ENCODE measurements at regions not wholly inside any gene's neighbourhood (a gene's known extent, or its start where the extent isn't known, plus 50 kb on each side); places are given as distances from the start of the nearest gene placed in this dataset.

DNA sequence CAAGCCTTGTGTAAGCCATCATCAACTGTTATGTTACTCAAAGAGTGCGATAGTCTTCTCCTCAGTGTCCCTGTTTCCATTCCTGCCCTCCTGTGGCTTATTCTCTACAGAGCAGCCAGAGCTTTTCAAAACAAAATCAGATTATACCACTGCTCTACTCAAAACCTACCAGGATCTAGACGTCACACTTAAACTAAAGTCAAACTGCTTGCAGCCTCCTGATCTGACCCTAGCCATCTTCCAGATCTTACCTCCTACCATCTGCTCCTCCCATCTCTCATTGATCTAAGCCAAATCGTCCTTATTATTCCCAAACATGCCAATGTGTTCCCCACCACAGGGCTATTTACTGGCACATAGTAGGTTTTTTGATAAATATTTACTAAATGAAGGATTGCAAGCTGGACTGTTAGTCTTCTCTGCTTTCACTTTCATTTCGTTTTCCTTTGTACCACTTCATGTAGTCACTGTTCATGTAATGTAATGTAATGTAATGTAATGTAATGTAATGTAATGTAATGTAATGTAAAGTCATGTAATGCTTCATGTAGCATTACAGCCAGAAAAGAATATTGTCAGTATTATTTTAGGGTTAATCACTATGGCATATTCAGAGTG, 116.1 kb downstream of the GPR37 start:
- Histone ChIP-seq H3K9me3 (no peaks in the 10 kb centered on the region), H3K4me3 (ENCODE audit: low read depth, low read length) (no peak overlapping the region), H3K4me1 (no peaks in the 10 kb centered on the region), H3K27me3 (replicated peaks; ENCODE audit: control insufficient read depth, insufficient read depth, low read length) (no peaks in the 10 kb centered on the region), H3K36me3 (ENCODE audit: control insufficient read depth, insufficient read depth, low read length) (no peaks in the 10 kb centered on the region)
- intact Hi-C loops (cut with micrococcal nuclease; ENCODE audit: unreplicated experiment), result no loop called here
- no peaks in the 10 kb centered on the region for H3K4me1 Mint-ChIP-seq (ENCODE audit: low read depth, unreplicated experiment)
- no peaks in the 10 kb centered on the region for H3K9me3 Mint-ChIP-seq (ENCODE audit: unreplicated experiment)
- no peaks in the 10 kb centered on the region for H3K36me3 Mint-ChIP-seq (ENCODE audit: insufficient read depth, unreplicated experiment)
- no peak for DNase-seq
- TF ChIP-seq, protein P1, sequence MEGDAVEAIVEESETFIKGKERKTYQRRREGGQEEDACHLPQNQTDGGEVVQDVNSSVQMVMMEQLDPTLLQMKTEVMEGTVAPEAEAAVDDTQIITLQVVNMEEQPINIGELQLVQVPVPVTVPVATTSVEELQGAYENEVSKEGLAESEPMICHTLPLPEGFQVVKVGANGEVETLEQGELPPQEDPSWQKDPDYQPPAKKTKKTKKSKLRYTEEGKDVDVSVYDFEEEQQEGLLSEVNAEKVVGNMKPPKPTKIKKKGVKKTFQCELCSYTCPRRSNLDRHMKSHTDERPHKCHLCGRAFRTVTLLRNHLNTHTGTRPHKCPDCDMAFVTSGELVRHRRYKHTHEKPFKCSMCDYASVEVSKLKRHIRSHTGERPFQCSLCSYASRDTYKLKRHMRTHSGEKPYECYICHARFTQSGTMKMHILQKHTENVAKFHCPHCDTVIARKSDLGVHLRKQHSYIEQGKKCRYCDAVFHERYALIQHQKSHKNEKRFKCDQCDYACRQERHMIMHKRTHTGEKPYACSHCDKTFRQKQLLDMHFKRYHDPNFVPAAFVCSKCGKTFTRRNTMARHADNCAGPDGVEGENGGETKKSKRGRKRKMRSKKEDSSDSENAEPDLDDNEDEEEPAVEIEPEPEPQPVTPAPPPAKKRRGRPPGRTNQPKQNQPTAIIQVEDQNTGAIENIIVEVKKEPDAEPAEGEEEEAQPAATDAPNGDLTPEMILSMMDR (IDR thresholded peaks at IDR 0.05; ENCODE audit: insufficient read depth in 1 of 2, low read depth in 1 of 2, low read length in 1 of 2, severe bottlenecking in 1 of 2, unreplicated experiment in 1 of 2), result no peak
- H3K4me3 Mint-ChIP-seq (ENCODE audit: unreplicated experiment), result no peak overlapping the region
- H3K27ac Mint-ChIP-seq (ENCODE audit: unreplicated experiment), result no peak overlapping the region
- H3K27me3 Mint-ChIP-seq (ENCODE audit: insufficient read depth, unreplicated experiment), result peaks cover 10% of the 10 kb centered on the region
- BruUV-seq (replicated peaks), result no TSS peak
- POLR2A ChIA-PET, result no interaction called here
- CTCF ChIA-PET, result no interaction called here

DNA sequence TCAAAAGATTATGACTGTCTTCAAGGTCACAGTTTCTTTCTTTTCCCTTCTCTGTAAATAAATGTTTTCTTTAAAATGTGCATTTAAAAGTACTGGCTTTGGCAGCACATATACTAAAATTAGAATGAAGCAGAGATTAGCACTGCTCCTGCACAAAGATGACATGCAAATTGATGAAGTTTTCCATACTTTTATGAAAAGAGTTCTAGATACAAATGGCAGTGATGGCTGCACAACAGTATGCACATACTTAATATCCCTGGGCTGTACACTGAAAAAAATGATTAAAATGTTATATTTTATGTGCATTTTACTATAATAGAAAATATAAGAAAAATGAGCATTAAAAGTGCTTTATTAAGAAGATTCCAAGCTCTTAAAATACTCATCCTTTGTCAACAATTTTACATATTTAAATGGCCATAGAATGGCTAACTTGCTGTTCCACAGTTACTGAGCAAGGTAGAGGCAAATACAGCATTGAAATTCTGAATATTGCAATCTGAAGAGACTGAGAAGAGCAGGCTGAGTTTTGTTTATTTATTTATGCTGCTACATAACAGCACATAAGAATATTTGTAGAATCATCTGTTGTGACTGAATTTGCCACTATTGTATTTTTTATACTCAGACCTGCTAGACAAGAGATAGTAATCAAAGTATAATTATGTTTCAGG, 117.8 kb downstream of the GPR37 start:
- Histone ChIP-seq H3K9me3 (no peaks in the 10 kb centered on the region), H3K4me3 (ENCODE audit: low read depth, low read length) (no peak overlapping the region), H3K27me3 (replicated peaks; ENCODE audit: control insufficient read depth, insufficient read depth, low read length) (no peaks in the 10 kb centered on the region), H3K4me1 (no peaks in the 10 kb centered on the region), H3K36me3 (ENCODE audit: control insufficient read depth, insufficient read depth, low read length) (no peaks in the 10 kb centered on the region)
- Mint-ChIP-seq H3K9me3 (ENCODE audit: unreplicated experiment) (no peaks in the 10 kb centered on the region), H3K27ac (ENCODE audit: unreplicated experiment) (no peak overlapping the region), H3K4me1 (ENCODE audit: low read depth, unreplicated experiment) (no peaks in the 10 kb centered on the region), H3K27me3 (ENCODE audit: insufficient read depth, unreplicated experiment) (peaks cover 10% of the 10 kb centered on the region), H3K4me3 (ENCODE audit: unreplicated experiment) (no peak overlapping the region), H3K36me3 (ENCODE audit: insufficient read depth, unreplicated experiment) (no peaks in the 10 kb centered on the region)
- CTCF ChIA-PET, result no interaction called here
- POLR2A ChIA-PET, result no interaction called here
- TF ChIP-seq, protein P1 (IDR thresholded peaks at IDR 0.05; ENCODE audit: insufficient read depth in 1 of 2, low read depth in 1 of 2, low read length in 1 of 2, severe bottlenecking in 1 of 2, unreplicated experiment in 1 of 2), result no peak
- no TSS peak for BruUV-seq (replicated peaks)
- intact Hi-C loops (cut with micrococcal nuclease; ENCODE audit: unreplicated experiment), result no loop called here
- DNase-seq, result no peak

DNA sequence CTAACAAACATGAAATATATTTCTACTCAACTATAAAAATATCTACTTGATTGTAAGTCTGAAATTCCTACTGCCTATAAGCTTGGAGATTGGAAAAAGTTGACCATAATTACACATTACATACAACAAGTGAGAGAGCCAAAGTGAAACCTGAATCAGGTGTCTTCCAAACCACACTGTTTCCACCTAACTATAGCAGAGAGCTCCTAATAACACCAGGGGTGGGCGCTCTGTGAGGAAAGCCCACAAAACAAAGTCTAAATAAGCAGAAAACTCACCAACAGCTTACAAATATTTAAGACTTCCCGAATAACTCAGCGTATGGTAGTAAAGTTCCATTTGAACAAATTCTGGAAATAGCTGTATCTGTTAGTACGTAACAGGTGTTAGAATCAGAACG, 119.9 kb downstream of the GPR37 start:
- no peak overlapping the region for H3K27ac Mint-ChIP-seq (ENCODE audit: unreplicated experiment)
- H3K27me3 Mint-ChIP-seq (ENCODE audit: insufficient read depth, unreplicated experiment), result peaks cover 6% of the 10 kb centered on the region
- CTCF ChIA-PET, result no interaction called here
- Histone ChIP-seq H3K9me3 (no peaks in the 10 kb centered on the region), H3K4me1 (no peaks in the 10 kb centered on the region), H3K27me3 (replicated peaks; ENCODE audit: control insufficient read depth, insufficient read depth, low read length) (no peaks in the 10 kb centered on the region), H3K36me3 (ENCODE audit: control insufficient read depth, insufficient read depth, low read length) (no peaks in the 10 kb centered on the region), H3K4me3 (ENCODE audit: low read depth, low read length) (no peak overlapping the region)
- POLR2A ChIA-PET, result no interaction called here
- no peak overlapping the region for H3K4me3 Mint-ChIP-seq (ENCODE audit: unreplicated experiment)
- H3K36me3 Mint-ChIP-seq (ENCODE audit: insufficient read depth, unreplicated experiment), result no peaks in the 10 kb centered on the region
- TF ChIP-seq, protein P1 (IDR thresholded peaks at IDR 0.05; ENCODE audit: insufficient read depth in 1 of 2, low read depth in 1 of 2, low read length in 1 of 2, severe bottlenecking in 1 of 2, unreplicated experiment in 1 of 2), result no peak
- intact Hi-C loops (cut with micrococcal nuclease; ENCODE audit: unreplicated experiment), result no loop called here
- no peak for DNase-seq
- H3K9me3 Mint-ChIP-seq (ENCODE audit: unreplicated experiment), result no peaks in the 10 kb centered on the region
- H3K4me1 Mint-ChIP-seq (ENCODE audit: low read depth, unreplicated experiment), result no peaks in the 10 kb centered on the region
- no TSS peak for BruUV-seq (replicated peaks)

Measured in Caco-2 (cell line).